DOHH2 (cell line): ENCODE measurements at regions not wholly inside any gene's neighbourhood (a gene's known extent, or its start where the extent isn't known, plus 50 kb on each side); places are given as distances from the start of the nearest gene placed in this dataset.

Source experiments
- H3F3A ChIP-seq: fragments of 200-600 bp; sonication (generic), shearing (Covaris generic); 2 replicates; pipeline ENCODE4 v1.6.0; 2016; ENCODE audit warnings: antibody characterized with exemption, mild to moderate bottlenecking; ENCODE audit not compliant: control insufficient read depth, insufficient read depth
- H3K27ac ChIP-seq: fragments of 200-600 bp; sonication (generic); 2 replicates; pipeline ENCODE4 v1.5.1; 2014; ENCODE audit warnings: low read depth, mild to moderate bottlenecking, low read length, moderate library complexity
- H3K27me3 ChIP-seq: fragments of 200-600 bp; sonication (generic); 2 replicates; pipeline ENCODE4 v1.6.1; 2014; ENCODE audit warnings: mild to moderate bottlenecking, low read length, mixed read lengths; ENCODE audit not compliant: control insufficient read depth
- H3K36me3 ChIP-seq: fragments of 200-600 bp; sonication (generic); 2 replicates; pipeline ENCODE4 v1.6.1; 2014; ENCODE audit warnings: mild to moderate bottlenecking, low read length, moderate library complexity, mixed read lengths; ENCODE audit not compliant: control insufficient read depth
- H3K4me1 ChIP-seq: fragments of 200-600 bp; sonication (generic); 2 replicates; pipeline ENCODE4 v1.6.1; 2014; ENCODE audit warnings: mild to moderate bottlenecking, low read length, mixed read lengths; ENCODE audit not compliant: control insufficient read depth
- H3K4me2 ChIP-seq: fragments of 200-600 bp; sonication (generic); 2 replicates; pipeline ENCODE4 v1.6.0; 2014; ENCODE audit warnings: mild to moderate bottlenecking, low read length, moderate library complexity
- H3K4me3 ChIP-seq: fragments of 200-600 bp; sonication (generic); 2 replicates; pipeline ENCODE4 v1.5.1; 2014; ENCODE audit warnings: mild to moderate bottlenecking, low read length, mixed read lengths
- H3K79me2 ChIP-seq: fragments of 200-600 bp; sonication (generic); 2 replicates; pipeline ENCODE4 v1.6.1; 2014; ENCODE audit warnings: mild to moderate bottlenecking, low read length, mixed read lengths; ENCODE audit not compliant: control insufficient read depth
- H3K9me2 ChIP-seq: fragments of 200-600 bp; sonication (generic); replicated peaks from 2 replicates; pipeline ENCODE4 v1.6.1; 2014; ENCODE audit warnings: mild to moderate bottlenecking, low read length, mixed read lengths; ENCODE audit not compliant: control insufficient read depth
- H3K9me3 ChIP-seq: fragments of 200-600 bp; sonication (generic); 2 replicates; pipeline ENCODE4 v1.6.1; 2014; ENCODE audit warnings: antibody characterized with exemption, low read length, mixed read lengths; ENCODE audit not compliant: control insufficient read depth, insufficient read depth
- H4K20me1 ChIP-seq: fragments of 200-600 bp; sonication (generic); 2 replicates; pipeline ENCODE4 v1.6.0; 2014; ENCODE audit warnings: low read depth, mild to moderate bottlenecking, antibody characterized with exemption, low read length, moderate library complexity; ENCODE audit not compliant: control insufficient read depth, insufficient read depth
- CTCF ChIP-seq: fragments of 200-600 bp; sonication (generic); IDR thresholded peaks from one replicate; pipeline ENCODE4 v1.5.1; 2014; ENCODE audit warnings: antibody characterized with exemption, mild to moderate bottlenecking, low read depth, low read length; ENCODE audit not compliant: poor library complexity, severe bottlenecking
- EZH2phosphoT487 ChIP-seq: fragments of 200-600 bp; sonication (generic); IDR thresholded peaks from 2 replicates; pipeline ENCODE4 v1.6.1; 2017; ENCODE audit warnings: borderline replicate concordance, mild to moderate bottlenecking, antibody characterized with exemption, low read length, moderate library complexity, mixed read lengths

GRCh38 chr4:115287426-115287825 lies 174.0 kb upstream of the NDST4 start:
- no peaks in the 10 kb centered on the region for H3K9me3 ChIP-seq
- H3K4me2 ChIP-seq: no peak overlapping the region
- no peak overlapping the region for H3K4me3 ChIP-seq
- no peaks in the 10 kb centered on the region for H3K27me3 ChIP-seq
- TF ChIP-seq CTCF: no peak
- TF ChIP-seq EZH2phosphoT487: no peak
- H3K79me2 ChIP-seq: no peaks in the 10 kb centered on the region
- H4K20me1 ChIP-seq: no peaks in the 10 kb centered on the region
- no peaks in the 10 kb centered on the region for H3K36me3 ChIP-seq
- H3K4me1 ChIP-seq: peaks cover 7% of the 10 kb centered on the region
- H3K27ac ChIP-seq: no peak overlapping the region
- H3K9me2 ChIP-seq: no peaks in the 10 kb centered on the region
- H3F3A ChIP-seq: no peaks in the 10 kb centered on the region

GRCh38 chr4:115279330-115279729 lies 165.9 kb upstream of the NDST4 start:
- H3F3A ChIP-seq: peaks cover 2% of the 10 kb centered on the region; the same call in 1 of the 2 replicates
- no peak for TF ChIP-seq CTCF
- no peak overlapping the region for H3K27ac ChIP-seq
- peaks cover 24% of the 10 kb centered on the region for H3K4me1 ChIP-seq
- no peaks in the 10 kb centered on the region for H3K27me3 ChIP-seq
- H4K20me1 ChIP-seq: no peaks in the 10 kb centered on the region
- H3K9me3 ChIP-seq: peaks cover 15% of the 10 kb centered on the region; the same call in 1 of the 2 replicates
- H3K79me2 ChIP-seq: no peaks in the 10 kb centered on the region
- H3K4me2 ChIP-seq: peak overlapping the region; percentile 22
- peaks cover 15% of the 10 kb centered on the region for H3K36me3 ChIP-seq
- peak overlapping the region; percentile 24; the same call in 1 of the 2 replicates for H3K4me3 ChIP-seq
- no peaks in the 10 kb centered on the region for H3K9me2 ChIP-seq

- Histone ChIP-seq H3K9me2 (no peaks in the 10 kb centered on the region), H3K4me3 (no peak overlapping the region), H3K9me3 (peaks cover 15% of the 10 kb centered on the region; the same call in 1 of the 2 replicates), H3F3A (peaks cover 2% of the 10 kb centered on the region; the same call in 1 of the 2 replicates), H3K36me3 (peaks cover 17% of the 10 kb centered on the region), H3K4me2 (no peak overlapping the region; the same call in 1 of the 2 replicates), H3K79me2 (no peaks in the 10 kb centered on the region), H3K27me3 (no peaks in the 10 kb centered on the region), H3K27ac (no peak overlapping the region), H3K4me1 (peaks cover 29% of the 10 kb centered on the region), H4K20me1 (no peaks in the 10 kb centered on the region)
- TF ChIP-seq CTCF (no peak), EZH2phosphoT487 (no peak)
These were observed 165.4 kb upstream of the NDST4 start for GRCh38 chr4:115278830-115279229.
